GM20000 (cell line): ENCODE measurements at regions not wholly inside any gene's neighbourhood (a gene's known extent, or its start where the extent isn't known, plus 50 kb on each side); places are given as distances from the start of the nearest gene placed in this dataset.
"Not testable (repeated sequence)": the region's sequence is repeated elsewhere in the genome, so short reads cannot be mapped to it uniquely, and the experiment has no call there.

Source experiments
- DNase-seq: peaks from one replicate; pipeline ENCODE4 v3.0.0; 2012; ENCODE audit warnings: low spot score
- TF ChIP-seq, protein P1 (sequence below): IDR thresholded peaks from 2 replicates; pipeline ENCODE4 v1.5.1; 2012; ENCODE audit warnings: mild to moderate bottlenecking, control low read depth; ENCODE audit errors: extremely low read depth, missing control alignments

DNA sequence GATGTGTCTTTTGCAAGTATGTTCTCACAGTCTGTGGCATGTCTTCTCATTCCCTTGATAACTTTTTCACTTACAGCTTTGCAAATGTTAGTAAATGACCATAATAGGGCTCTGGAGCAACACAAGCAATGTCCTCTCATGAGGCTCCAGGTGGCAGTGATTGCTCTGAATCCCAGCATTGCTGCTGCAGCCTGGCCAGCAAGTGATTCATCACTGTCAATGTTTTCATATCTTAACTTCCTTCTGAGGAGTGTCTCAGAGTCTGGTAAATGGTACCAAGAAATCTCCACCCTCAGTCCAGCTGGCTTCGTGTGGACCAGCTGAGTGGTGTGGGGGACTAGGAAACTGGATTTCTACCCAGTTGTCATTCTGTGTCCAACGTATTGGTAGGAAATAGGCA is 139.6 kb downstream of the MYLK4 start:
- TF ChIP-seq, protein P1, sequence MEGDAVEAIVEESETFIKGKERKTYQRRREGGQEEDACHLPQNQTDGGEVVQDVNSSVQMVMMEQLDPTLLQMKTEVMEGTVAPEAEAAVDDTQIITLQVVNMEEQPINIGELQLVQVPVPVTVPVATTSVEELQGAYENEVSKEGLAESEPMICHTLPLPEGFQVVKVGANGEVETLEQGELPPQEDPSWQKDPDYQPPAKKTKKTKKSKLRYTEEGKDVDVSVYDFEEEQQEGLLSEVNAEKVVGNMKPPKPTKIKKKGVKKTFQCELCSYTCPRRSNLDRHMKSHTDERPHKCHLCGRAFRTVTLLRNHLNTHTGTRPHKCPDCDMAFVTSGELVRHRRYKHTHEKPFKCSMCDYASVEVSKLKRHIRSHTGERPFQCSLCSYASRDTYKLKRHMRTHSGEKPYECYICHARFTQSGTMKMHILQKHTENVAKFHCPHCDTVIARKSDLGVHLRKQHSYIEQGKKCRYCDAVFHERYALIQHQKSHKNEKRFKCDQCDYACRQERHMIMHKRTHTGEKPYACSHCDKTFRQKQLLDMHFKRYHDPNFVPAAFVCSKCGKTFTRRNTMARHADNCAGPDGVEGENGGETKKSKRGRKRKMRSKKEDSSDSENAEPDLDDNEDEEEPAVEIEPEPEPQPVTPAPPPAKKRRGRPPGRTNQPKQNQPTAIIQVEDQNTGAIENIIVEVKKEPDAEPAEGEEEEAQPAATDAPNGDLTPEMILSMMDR, result no peak
- DNase-seq, result no peak

- no peak for DNase-seq
- TF ChIP-seq, protein P1, result no peak
Measured at GRCh38 chr6:2608503-2608902, 142.2 kb downstream of the MYLK4 start.

DNA sequence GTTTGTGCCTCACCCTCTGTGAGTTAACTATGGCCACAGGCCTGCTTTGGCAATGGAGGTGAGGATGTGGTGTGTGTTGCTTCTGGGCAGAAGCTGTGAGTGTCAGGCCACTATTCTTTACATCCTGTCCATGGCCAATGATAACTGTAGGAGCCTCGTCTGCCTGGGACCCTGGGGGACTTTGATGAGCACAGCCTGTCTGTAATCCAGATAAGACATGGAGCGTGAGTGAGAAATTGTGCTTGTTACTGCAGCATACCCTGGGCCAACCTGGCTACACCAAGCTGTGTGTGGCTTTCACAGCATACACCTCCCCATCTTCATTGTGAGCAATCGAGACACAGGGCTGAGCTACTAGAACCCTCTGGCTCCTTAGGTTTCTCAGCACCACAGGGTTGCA is 150.4 kb downstream of the MYLK4 start:
- DNase-seq, result no peak
- TF ChIP-seq, protein P1, result no peak

DNA sequence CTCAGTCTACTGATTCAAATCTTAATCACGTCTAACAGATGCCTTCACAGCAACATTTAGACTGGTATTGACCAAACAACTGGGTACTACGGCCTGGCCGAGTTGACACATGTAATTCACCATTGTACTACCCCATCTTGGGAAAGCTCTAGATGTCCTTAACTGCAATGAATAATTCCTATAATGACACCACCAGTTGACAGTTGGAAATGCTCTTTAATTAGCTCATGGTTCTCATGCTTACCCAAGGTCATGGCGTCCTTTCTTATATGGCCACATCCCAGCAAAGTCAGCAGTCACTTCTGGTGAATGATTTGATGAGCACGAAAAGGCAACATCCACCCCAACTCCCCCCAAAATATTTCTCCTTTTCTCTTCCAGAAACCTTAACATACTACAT is 150.9 kb downstream of the MYLK4 start:
- TF ChIP-seq, protein P1, result no peak
- no peak for DNase-seq

- no peak for DNase-seq
- TF ChIP-seq, protein P1, result no peak
Measured at GRCh38 chr6:2598867-2599266, 151.9 kb downstream of the MYLK4 start.

DNA sequence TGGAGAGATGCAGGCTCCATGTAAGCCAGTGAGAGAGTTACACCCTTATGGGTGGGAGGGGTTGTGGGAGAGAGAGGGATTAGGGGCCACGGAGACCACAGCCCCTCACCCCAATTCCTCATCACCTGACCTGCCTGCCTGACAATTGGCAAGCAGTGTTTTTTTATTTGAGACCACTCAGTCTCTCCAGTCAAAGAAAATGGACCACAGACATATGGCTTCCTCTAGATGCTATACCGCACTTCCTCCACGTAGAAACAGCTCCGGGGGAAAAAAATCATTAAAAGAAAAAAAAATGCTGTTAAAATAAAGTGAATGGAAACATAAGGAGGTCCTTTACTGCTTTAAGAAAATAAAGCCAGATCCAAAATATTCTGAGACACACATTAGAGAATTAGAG is 152.7 kb downstream of the MYLK4 start:
- no peak for DNase-seq
- TF ChIP-seq, protein P1, result no peak

DNA sequence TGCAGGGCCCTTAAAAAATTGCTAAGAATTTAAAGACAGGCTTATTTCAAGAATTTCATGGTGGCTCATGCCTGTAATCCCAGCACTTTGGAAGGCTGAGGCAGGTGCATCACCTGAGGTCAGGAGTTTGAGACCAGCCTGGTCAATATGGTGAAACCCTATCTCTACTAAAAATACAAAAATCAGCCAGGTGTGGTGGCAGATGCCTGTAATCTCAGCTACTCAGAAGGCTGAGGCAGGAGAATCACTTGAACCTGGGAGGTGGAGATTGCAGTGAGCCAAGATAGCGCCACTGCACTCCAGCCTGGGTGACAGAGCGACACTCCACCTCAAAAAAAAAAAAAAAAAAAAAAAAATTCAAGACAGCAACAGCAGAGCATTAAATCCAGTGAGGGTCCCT is 153.3 kb downstream of the MYLK4 start:
- DNase-seq, result not testable (repeated sequence)

GRCh38 chr6:2596222-2596621 is 154.5 kb downstream of the MYLK4 start:
- DNase-seq, result no peak
- TF ChIP-seq, protein P1, result no peak
